Peyer's patch (tissue), 4 donors: ENCODE measurements at regions not wholly inside any gene's neighbourhood (a gene's known extent, or its start where the extent isn't known, plus 50 kb on each side); places are given as distances from the start of the nearest gene placed in this dataset.
A peak's percentile ranks its signal among the peaks of the same experiment; 100 is the strongest.

Experiments
- POLR2A ChIP-seq, 2 donors: fragments of 450-650 bp; IDR thresholded peaks; one replicate each; pipeline ENCODE4 v1.5.1; 2017; ENCODE audit warnings: antibody characterized with exemption in 2 of 2, mild to moderate bottlenecking in 2 of 2, moderate library complexity in 2 of 2
- TF ChIP-seq, protein P1 (sequence below), 6 experiments: fragments of 450-650 bp in 4 of 6; fragments of 200-600 bp in 2 of 6; sonication (generic) in 1 of 6; IDR thresholded peaks; one replicate each; pipeline ENCODE4 v1.5.1; 2017 to 2019; ENCODE audit warnings: antibody characterized with exemption in 6 of 6, mild to moderate bottlenecking in 3 of 6, moderate library complexity in 1 of 6

GRCh38 chr15:66943456-66944095 is 121.8 kb upstream of the SMAD3 start:
- TF ChIP-seq, protein P1, sequence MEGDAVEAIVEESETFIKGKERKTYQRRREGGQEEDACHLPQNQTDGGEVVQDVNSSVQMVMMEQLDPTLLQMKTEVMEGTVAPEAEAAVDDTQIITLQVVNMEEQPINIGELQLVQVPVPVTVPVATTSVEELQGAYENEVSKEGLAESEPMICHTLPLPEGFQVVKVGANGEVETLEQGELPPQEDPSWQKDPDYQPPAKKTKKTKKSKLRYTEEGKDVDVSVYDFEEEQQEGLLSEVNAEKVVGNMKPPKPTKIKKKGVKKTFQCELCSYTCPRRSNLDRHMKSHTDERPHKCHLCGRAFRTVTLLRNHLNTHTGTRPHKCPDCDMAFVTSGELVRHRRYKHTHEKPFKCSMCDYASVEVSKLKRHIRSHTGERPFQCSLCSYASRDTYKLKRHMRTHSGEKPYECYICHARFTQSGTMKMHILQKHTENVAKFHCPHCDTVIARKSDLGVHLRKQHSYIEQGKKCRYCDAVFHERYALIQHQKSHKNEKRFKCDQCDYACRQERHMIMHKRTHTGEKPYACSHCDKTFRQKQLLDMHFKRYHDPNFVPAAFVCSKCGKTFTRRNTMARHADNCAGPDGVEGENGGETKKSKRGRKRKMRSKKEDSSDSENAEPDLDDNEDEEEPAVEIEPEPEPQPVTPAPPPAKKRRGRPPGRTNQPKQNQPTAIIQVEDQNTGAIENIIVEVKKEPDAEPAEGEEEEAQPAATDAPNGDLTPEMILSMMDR (IDR thresholded peaks at IDR 0.05), result peak in 2 of 6 experiments; percentile 11 to 30
- no peak for TF ChIP-seq POLR2A (IDR thresholded peaks at IDR 0.05)
